RWPE2 (cell line): ENCODE measurements at regions not wholly inside any gene's neighbourhood (a gene's known extent, or its start where the extent isn't known, plus 50 kb on each side); places are given as distances from the start of the nearest gene placed in this dataset.

Experiments used
- ATAC-seq: fragments of 200-7000 bp; cut with Tn5 transposase; 3 replicates; pipeline ENCODE4 v1.9.1; 2021; ENCODE audit warnings: low read depth
- DNase-seq: peaks from one replicate; pipeline ENCODE4 v3.0.0-alpha.2; 2020; ENCODE audit warnings: low spot score
- H3K27ac ChIP-seq: fragments of 450-650 bp; 2 replicates; pipeline ENCODE4 v1.5.1; 2017; ENCODE audit warnings: mild to moderate bottlenecking; ENCODE audit not compliant: poor library complexity, severe bottlenecking
- H3K27me3 ChIP-seq: fragments of 250-450 bp; sonication (Bioruptor Pico); 2 replicates; pipeline ENCODE4 v1.5.1; 2021; ENCODE audit warnings: mild to moderate bottlenecking, moderate library complexity; ENCODE audit not compliant: insufficient read depth, poor library complexity, severe bottlenecking
- H3K36me3 ChIP-seq: fragments of 250-450 bp; sonication (Bioruptor Pico); 2 replicates; pipeline ENCODE4 v1.5.1; 2020; ENCODE audit warnings: low read depth, mild to moderate bottlenecking, moderate library complexity
- H3K4me1 ChIP-seq: fragments of 250-450 bp; sonication (Bioruptor Pico); 2 replicates; pipeline ENCODE4 v1.5.1; 2021; ENCODE audit warnings: mild to moderate bottlenecking, moderate library complexity; ENCODE audit not compliant: insufficient read depth, poor library complexity, severe bottlenecking
- H3K4me3 ChIP-seq: fragments of 250-450 bp; sonication (Bioruptor Pico); 2 replicates; pipeline ENCODE4 v1.5.1; 2021; ENCODE audit warnings: mild to moderate bottlenecking, moderate library complexity; ENCODE audit not compliant: severe bottlenecking
- H3K9me3 ChIP-seq: fragments of 250-450 bp; sonication (Bioruptor Pico); 2 replicates; pipeline ENCODE4 v1.5.1; 2021; ENCODE audit warnings: mild to moderate bottlenecking, moderate library complexity; ENCODE audit not compliant: severe bottlenecking
- CTCF ChIP-seq: fragments of 450-650 bp; IDR thresholded peaks from one replicate; pipeline ENCODE4 v1.5.1; 2017; ENCODE audit warnings: mild to moderate bottlenecking, moderate library complexity; ENCODE audit not compliant: poor library complexity, severe bottlenecking

GRCh38 chr11:16448123-16448717, 91.9 kb upstream of the SOX6 start:
- DNase-seq (no peak), ATAC-seq (no peak)
- TF ChIP-seq CTCF: no peak
- H3K4me3 ChIP-seq: no peak overlapping the region
- no peaks in the 10 kb centered on the region for H3K4me1 ChIP-seq
- no peaks in the 10 kb centered on the region for H3K27me3 ChIP-seq
- H3K9me3 ChIP-seq: no peaks in the 10 kb centered on the region
- no peak overlapping the region for H3K27ac ChIP-seq
- no peaks in the 10 kb centered on the region for H3K36me3 ChIP-seq

GRCh38 chr11:16441461-16441860, 85.1 kb upstream of the SOX6 start:
- H3K4me1 ChIP-seq: no peaks in the 10 kb centered on the region
- no peaks in the 10 kb centered on the region for H3K36me3 ChIP-seq
- H3K27me3 ChIP-seq: no peaks in the 10 kb centered on the region
- no peak overlapping the region for H3K27ac ChIP-seq
- no peak overlapping the region for H3K4me3 ChIP-seq
- DNase-seq: no peak
- no peaks in the 10 kb centered on the region for H3K9me3 ChIP-seq
- ATAC-seq: no peak
- TF ChIP-seq CTCF: no peak

- Histone ChIP-seq H3K4me3 (no peak overlapping the region), H3K4me1 (no peaks in the 10 kb centered on the region), H3K27ac (no peak overlapping the region), H3K27me3 (no peaks in the 10 kb centered on the region), H3K36me3 (no peaks in the 10 kb centered on the region), H3K9me3 (no peaks in the 10 kb centered on the region)
- DNase-seq (no peak), ATAC-seq (no peak)
- no peak for TF ChIP-seq CTCF
Observed at GRCh38 chr11:16440136-16440535, 83.8 kb upstream of the SOX6 start.

GRCh38 chr11:16434036-16434435, 77.7 kb upstream of the SOX6 start:
- no peaks in the 10 kb centered on the region for H3K4me1 ChIP-seq
- no peaks in the 10 kb centered on the region for H3K27me3 ChIP-seq
- DNase-seq (no peak), ATAC-seq (no peak)
- H3K4me3 ChIP-seq: no peak overlapping the region
- H3K9me3 ChIP-seq: no peaks in the 10 kb centered on the region
- no peak overlapping the region for H3K27ac ChIP-seq
- no peak for TF ChIP-seq CTCF
- no peaks in the 10 kb centered on the region for H3K36me3 ChIP-seq

GRCh38 chr11:16430674-16431073, 74.3 kb upstream of the SOX6 start:
- Histone ChIP-seq H3K4me1 (no peaks in the 10 kb centered on the region), H3K27ac (no peak overlapping the region), H3K27me3 (no peaks in the 10 kb centered on the region), H3K4me3 (no peak overlapping the region), H3K9me3 (no peaks in the 10 kb centered on the region), H3K36me3 (no peaks in the 10 kb centered on the region)
- TF ChIP-seq CTCF: no peak
- ATAC-seq (no peak), DNase-seq (no peak)
